ENCODE measurements at regions not wholly inside any gene's neighbourhood (a gene's known extent, or its start where the extent isn't known, plus 50 kb on each side); places are given as distances from the start of the nearest gene placed in this dataset.

- TF ChIP-seq CTCF (conservative IDR thresholded peaks at IDR 0.05; ENCODE audit: low read depth, low read length) (no peak), EZH2phosphoT487 (IDR thresholded peaks at IDR 0.05; ENCODE audit: borderline replicate concordance, low read length) (no peak), EZH2 (IDR thresholded peaks at IDR 0.05; ENCODE audit: low read length, unreplicated experiment) (no peak)
Measured at GRCh38 chr3:177680472-177680821, 483.2 kb upstream of the TBL1XR1 start.

Measured in PC-3 (cell line).